HG03469 (cell line): ENCODE measurements at regions not wholly inside any gene's neighbourhood (a gene's known extent, or its start where the extent isn't known, plus 50 kb on each side); places are given as distances from the start of the nearest gene placed in this dataset.

Source experiments
- ATAC-seq: cut with Tn5 transposase; IDR thresholded peaks from one replicate; pipeline ENCODE4 v1.9.1; 2021; ENCODE audit warnings: mild to moderate bottlenecking, moderate library complexity, moderate number of reproducible peaks; ENCODE audit not compliant: unreplicated experiment

- ATAC-seq: no peak
Measured at GRCh38 chr4:175125410-175126068, 207.4 kb downstream of the ADAM29 start.

GRCh38 chr4:175127314-175127713, 209.2 kb downstream of the ADAM29 start:
- no peak for ATAC-seq

GRCh38 chr4:175129797-175130196, 211.6 kb downstream of the ADAM29 start:
- no peak for ATAC-seq

GRCh38 chr4:175139205-175139604, 221.0 kb downstream of the ADAM29 start:
- ATAC-seq: no peak

GRCh38 chr4:175143116-175143515, 225.0 kb downstream of the ADAM29 start:
- ATAC-seq: no peak

- no peak for ATAC-seq
Measured at GRCh38 chr4:175146799-175147198, 228.6 kb downstream of the ADAM29 start.

GRCh38 chr4:175147233-175147632, 229.1 kb downstream of the ADAM29 start:
- ATAC-seq: no peak

- ATAC-seq: no peak
Measured at GRCh38 chr4:175166020-175166419, 247.9 kb downstream of the ADAM29 start.

GRCh38 chr4:175176710-175177109, 258.6 kb downstream of the ADAM29 start:
- ATAC-seq: no peak

GRCh38 chr4:175190654-175191053, 272.5 kb downstream of the ADAM29 start:
- ATAC-seq: no peak

GRCh38 chr4:175198056-175198455, 279.9 kb downstream of the ADAM29 start:
- ATAC-seq: no peak

GRCh38 chr4:175215208-175215607, 297.1 kb downstream of the ADAM29 start:
- no peak for ATAC-seq

- no peak for ATAC-seq
Measured at GRCh38 chr4:175215657-175216056, 297.5 kb downstream of the ADAM29 start.

- no peak for ATAC-seq
Measured at GRCh38 chr4:175229154-175229553, 311.0 kb downstream of the ADAM29 start.

- no peak for ATAC-seq
Measured at GRCh38 chr4:175234162-175234561, 316.0 kb downstream of the ADAM29 start.

- no peak for ATAC-seq
Measured at GRCh38 chr4:175238827-175239517, 320.8 kb downstream of the ADAM29 start.

- ATAC-seq: no peak
Measured at GRCh38 chr4:175246941-175247340, 328.8 kb downstream of the ADAM29 start.

GRCh38 chr4:175252642-175253041, 334.5 kb downstream of the ADAM29 start:
- ATAC-seq: no peak

GRCh38 chr4:175253184-175253902, 335.2 kb downstream of the ADAM29 start:
- no peak for ATAC-seq

GRCh38 chr4:175263537-175263936, 345.4 kb downstream of the ADAM29 start:
- ATAC-seq: no peak

GRCh38 chr4:175271010-175271630, 353.0 kb downstream of the ADAM29 start:
- ATAC-seq: no peak
